Stimulated activated CD4-positive, alpha-beta T cell treated with anti-CD3 and anti-CD28 coated beads, Interleukin-12 subunit alpha, Interleukin-12 subunit beta, amount 100 ng/mL, for 24 hours (primary cell): ENCODE measurements at regions not wholly inside any gene's neighbourhood (a gene's known extent, or its start where the extent isn't known, plus 50 kb on each side); places are given as distances from the start of the nearest gene placed in this dataset.

Source experiments
- DNase-seq, 2 experiments: peaks; one replicate each; pipeline ENCODE4 v3.0.0-alpha.2; 2020; ENCODE audit warnings: low read depth in 2 of 2

DNA sequence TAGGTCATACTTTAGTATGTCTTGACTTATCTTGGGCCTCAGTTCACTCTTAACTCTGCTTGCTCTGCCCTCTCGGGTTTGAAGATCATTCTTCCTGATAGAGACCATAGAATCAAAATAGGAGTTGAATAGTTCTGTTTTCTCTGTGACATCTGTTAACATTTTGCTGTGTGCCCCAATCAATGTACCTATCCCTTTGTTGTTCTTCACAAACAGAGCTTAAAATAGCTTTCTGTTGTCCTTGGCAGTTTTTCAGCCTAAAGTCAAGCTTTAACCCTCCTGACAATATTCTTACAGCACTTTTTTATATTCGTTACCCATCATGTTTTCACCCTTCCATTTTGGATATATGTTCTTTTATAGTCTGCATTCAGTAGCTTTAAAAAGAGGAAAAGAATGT is 724.5 kb upstream of the FANCL start:
- DNase-seq: no peak

DNA sequence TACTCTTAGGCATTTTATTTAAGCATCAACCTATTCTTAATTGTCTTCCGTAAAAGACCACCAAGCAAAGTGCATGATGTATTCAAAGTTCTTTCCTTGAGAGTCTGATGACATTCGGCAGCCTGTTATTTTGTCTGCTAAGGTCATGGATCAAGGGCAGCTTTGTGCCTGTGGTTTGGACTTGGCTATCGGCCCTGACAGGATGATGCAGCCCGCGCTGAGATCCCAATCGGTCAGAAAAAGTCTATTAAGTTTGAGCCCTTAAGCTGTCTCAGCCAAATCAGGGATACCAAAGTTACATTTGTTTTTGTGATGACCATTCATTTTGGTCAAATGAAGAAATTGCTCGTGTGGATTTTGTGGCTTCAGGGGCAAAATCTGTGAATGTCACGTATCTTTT is 718.9 kb upstream of the FANCL start:
- no peak for DNase-seq

DNA sequence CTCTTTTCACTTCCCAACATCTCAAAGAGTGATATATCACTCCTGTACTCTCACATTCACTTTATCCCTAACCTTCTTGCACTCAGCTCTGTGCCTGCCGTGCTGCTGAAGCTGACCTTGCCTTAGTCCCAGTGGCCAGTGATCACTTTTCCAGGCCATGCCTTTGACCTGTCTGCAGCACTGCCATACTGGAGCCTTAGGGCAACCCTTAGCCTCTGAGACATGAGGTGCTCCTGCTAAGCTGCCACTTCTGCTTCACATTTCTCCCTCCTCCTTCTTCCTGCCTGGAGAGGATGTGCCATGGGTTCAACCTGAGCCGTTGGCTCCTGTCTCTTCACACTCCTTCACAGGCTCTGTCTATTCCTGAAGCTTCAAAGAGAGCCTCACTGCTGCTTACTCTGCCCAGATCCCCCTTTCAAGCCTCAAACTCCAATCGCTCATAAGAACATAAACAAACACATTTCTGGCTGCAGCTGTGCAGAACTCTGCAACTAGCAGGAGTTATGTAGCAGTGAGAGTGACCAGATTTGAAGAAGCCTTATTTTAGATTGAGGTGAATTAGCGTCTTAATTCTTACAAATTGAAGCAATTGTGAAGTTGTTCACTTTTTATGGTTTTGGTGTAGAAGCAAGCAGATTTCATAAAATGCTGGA is 716.2 kb upstream of the FANCL start:
- no peak for DNase-seq

DNA sequence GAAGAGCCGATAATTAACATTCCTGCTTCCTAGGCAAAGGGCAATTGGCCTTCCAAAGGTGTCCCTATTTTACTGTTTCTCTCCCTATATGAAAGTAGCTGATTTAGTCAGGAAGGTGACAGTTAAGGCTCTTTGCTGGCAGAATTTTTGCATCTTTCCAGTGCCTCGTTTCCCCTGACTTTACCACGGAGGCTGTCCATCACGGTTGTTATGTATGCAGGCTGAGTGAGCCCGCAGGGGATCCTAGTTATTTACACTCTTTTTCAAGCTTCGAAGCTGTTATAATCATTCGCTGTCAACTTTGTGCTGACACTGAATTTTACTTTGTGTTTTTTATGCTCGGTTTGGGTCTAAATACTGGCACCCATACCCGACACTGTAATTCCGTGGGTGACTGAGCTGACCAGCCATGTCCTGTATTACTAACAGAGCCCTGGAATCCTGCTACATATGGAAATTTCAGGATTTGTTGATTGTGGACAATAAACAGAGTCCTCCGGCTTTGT is 713.8 kb upstream of the FANCL start:
- no peak for DNase-seq

DNA sequence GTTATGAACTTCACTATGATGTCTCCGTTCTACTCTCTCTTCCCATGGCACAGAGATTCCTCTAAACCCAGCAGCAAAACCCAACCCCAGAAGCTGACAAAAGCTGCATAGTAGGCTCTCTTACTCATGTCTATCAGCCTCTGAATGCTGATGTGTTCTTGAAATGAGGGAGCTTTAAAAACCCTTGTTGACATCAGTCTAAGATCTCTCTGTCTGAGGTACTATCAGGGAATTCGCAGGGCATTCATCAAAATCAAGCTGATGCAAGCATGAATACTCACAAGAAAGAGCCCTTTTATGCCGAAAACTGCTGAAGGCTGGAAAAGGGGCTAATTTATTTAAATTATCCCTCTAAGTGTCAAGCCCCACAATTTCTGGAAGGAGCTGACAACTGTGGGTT is 710.6 kb upstream of the FANCL start:
- DNase-seq: no peak

DNA sequence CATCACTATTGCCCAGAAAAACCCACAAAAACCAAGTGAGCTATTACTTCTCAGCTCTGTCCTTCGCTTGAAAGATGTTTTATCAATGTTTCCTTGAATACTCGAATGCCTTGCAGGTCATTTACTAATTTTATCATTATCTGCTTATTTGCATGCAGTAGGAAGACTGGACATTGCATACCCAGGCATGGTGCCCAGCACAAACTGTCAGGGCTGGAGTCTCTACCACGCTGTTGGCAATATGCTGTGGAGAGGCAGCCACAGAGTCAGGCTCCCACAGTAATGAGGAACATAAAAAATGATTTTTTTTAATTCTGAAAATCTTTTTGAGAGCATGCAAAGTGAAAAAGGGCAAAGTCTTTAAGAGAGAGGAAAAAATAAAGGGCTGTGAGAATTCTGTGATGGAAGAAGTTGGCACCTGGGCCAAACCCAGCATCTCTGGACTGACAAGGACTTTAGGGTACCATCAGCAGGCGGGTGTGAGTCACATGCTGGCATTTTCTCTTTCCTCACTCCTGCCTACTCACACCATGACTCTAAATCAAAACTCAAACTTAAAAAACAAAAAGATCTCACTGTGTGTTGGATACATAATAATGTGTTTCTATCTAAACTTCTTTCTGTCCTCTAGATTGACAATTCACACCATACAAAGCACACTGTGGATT is 709.8 kb upstream of the FANCL start:
- DNase-seq: no peak

DNA sequence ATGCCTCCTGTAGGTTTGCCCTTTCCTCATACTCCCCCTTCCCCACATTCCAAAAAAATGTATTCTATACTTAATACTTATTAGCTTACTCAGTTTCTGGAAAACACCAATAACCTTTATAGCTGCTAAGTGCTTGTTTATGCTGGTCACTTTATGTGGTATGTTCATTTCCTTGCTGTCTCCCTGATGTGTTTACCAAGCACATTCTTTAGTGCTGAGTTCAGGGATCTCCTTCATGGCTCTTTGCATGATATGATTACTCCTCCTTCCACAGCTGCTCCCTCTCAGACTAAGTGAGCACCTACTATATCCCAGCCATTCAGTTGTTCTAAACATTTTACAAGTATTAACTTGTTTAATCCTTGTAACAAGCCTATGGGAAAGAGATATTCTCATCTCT is 698.3 kb upstream of the FANCL start:
- DNase-seq: no peak

DNA sequence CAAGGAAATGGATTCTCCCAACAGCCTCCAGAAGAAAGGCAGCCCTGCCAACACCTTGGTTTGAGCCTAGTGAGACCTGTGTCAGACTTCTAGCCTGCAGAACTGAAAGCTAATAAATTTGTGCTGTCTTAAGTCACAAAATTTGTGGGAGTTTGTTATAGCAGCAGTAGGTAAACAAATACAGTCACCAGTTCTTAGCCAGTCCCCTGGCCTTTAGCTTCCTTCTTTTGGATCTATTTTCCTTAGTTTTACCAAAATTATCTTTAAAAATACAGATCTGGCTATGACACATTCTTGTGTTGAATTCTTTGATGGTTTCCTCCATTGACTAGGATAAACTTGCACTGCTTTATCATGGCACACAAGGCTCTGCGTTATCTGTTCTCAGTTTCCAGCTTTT is 697.9 kb upstream of the FANCL start:
- DNase-seq: no peak

DNA sequence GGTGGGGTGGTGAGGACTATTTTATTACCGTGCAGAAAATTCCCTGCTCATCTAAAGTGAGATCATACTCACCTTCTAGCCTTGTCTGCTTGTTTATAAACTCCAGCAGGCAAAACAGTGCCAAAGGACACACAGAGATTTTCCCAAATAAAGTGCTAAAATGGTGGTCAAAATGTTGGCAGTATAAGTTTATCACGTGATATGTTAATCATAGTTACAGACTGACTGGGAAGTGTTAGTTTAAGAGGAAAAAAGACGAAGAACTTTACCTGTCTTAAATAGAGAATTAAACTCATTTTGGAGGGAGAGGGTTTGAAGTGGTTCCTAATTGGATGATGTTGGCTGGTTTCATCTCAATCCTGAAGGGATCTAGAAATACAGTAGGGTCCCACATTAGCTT is 691.7 kb upstream of the FANCL start:
- no peak for DNase-seq

DNA sequence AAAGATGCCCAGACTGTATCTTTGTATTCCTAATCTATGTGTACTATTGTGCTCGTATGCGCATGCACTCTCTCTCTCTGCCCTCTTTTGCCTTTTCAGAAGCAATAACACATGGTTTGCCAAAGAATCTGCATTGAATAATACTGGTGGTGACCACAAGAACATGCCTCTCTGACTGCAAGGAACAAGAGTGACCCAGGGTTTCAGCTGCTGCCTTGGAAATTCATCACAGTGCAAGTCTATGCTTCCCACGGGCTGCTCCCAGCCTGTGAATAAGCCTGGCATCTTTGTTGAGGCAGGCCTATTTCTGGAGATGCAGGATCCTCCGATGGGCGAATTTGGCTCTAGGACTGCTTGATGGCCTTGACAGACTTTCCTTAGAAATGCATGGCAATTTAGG is 689.4 kb upstream of the FANCL start:
- no peak for DNase-seq

DNA sequence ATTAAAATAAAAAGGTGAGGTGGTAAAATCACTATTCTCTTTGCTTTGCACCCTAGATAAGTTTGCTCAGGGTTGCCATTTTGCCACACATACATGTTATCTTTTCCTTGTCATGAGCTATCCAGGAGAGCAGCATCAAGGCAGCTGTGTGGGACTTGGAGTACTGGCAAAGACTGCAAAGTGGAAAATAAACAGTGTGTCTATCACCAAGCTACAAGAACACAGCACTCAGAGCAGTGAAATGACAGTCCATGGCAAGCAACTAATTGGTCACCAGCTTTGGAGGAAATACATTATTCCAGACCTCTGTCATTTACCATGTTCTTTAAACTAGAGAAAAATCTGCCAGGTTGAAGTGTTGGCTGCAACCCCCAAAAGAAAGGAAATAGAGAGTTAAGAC is 687.8 kb upstream of the FANCL start:
- DNase-seq: no peak

DNA sequence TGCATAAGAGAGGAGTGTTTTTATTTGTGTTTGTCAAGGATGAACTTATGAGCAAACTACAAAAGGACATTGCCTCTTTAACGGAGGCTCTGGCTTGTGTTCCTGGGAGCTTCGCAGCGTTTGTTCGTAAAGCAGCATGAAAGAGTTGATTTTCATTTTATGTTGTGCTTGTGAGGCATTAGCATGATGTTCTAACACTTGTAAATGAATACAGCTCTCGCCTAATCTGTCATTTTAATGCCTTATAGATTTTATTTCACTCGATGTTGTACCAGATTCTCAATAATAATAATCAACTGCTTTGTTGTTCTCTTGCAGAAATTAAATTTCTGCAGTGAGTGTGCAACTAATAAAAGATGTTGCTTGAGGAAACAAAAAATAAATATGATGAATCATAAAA is 687.3 kb upstream of the FANCL start:
- no peak for DNase-seq

DNA sequence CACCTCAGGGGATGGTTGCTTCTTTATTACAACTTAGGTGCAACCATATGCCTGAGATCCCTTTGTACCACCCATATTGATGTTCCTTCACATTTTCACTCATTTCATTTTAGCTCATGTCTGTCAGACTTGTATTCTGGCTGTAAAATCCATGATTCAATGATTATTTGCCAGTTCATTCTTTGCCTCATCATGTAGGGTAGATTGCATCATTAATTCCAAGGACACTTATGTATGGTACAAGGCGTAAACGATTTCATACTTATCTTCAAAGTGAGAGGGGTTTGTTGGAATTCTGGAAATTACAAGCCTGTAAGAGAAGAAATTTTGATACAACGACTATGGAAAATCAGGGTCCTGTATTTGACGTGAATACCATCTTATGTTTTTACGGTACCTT is 685.0 kb upstream of the FANCL start:
- DNase-seq: no peak

DNA sequence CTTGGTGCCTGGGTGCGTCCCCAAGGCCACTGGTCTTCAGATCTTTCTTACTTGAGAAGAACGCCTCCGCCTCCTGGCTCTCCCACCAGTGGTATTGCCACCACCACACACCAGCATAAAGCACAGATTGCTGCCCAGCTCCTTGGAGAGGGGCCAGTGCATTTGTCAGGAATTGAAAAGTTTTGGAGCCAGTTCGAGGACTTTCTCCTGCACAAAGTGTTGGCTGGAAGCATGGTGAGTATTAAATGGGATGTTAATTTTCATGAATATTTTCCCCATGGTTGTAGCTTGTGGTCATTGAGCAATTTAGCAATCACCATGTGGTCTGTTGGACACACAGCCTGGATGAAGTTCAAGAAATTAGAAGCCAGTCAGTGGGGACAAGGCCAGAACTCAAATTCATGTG is 684.6 kb upstream of the FANCL start:
- DNase-seq: no peak

DNA sequence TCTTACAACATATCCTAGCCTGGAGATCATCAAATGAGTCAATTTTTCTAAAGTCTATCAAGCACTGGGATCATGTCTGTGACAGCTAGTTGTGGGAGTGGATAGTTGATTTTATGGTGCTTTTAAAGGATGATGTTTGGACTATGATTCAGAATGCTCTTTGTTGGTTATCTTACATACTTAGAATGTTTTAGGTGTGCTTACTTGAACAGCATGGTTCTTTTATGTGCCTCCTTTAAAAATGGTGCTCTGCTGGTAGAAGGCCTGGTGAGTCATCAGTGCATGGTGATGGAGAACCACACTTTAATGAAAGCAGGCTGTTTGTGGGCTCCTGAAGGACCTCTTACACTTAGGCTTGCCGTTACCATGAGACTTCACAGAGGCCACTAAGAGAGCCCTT is 682.7 kb upstream of the FANCL start:
- no peak for DNase-seq

DNA sequence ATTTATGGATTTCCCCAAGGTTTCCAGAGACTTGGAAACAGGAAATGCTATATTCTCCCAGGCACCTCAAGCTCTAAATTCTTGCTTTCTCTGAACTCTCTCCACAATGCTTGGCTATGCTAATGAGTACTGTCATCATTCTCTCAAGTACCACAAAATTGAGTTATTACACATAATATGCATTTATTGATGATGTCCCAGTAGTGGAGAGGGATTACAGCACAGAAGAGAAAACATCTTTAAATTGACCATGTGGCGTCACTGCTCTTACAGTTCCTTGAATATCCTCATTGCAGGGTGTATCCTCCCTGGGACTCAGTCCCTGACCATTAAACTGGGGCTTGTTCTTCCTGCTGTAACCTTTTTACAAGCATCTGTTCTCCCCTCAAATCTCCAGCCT is 681.1 kb upstream of the FANCL start:
- DNase-seq: no peak

DNA sequence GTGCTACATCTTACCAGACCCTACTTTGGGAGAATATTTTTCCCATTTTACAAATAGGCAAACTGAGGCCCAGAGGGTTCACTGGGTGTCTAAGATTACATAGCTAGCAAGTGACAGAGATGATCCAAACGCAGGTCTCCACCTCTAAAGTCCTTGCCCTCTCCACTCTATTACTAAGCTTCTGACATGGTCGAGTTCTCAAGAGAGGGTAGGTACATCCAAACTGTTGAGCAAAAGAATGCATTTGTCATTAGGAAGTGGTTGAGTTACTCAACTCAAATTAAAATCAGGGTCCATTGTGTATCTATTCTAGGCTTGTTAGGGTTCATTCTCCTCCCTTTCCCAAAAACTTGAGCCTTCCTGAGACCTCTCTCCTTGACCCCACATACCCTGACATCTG is 680.6 kb upstream of the FANCL start:
- DNase-seq: no peak

DNA sequence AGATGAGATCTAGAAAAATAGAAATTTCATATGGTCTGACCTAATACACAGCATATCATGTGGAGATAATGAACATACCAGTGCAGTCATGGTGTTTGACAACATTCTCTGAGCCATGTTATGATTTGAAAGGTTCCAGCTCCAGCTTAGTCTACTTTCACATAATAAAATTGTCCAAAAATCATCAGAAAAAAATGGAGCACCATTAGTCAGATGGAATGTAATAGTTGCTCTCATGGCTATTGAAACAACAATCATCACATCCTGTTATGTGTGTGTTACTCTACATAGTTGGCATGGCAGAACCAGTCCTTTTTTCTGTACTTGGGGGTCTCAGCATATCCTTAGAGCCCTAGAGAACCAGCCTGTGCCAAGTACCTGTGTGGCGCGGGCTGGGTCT is 678.9 kb upstream of the FANCL start:
- no peak for DNase-seq

DNA sequence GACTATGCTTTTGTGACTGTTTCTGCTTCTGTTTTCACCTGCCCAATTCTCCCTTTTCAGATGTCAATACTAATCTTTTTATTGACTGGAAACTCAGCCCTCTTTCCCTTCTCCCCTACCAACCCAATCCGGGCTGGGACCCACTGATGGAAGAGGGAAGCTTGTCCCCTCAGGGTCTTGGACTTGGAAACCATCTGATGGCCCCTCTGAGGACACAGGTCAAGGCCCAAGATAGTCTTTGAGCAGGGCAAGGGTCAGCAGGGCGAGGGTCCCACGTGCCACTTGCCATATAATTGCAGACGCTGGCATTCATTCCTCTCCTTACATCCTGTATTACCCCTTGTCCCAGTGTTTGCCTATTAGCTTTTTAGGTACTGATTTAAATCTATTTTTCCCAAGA is 678.2 kb upstream of the FANCL start:
- no peak for DNase-seq

DNA sequence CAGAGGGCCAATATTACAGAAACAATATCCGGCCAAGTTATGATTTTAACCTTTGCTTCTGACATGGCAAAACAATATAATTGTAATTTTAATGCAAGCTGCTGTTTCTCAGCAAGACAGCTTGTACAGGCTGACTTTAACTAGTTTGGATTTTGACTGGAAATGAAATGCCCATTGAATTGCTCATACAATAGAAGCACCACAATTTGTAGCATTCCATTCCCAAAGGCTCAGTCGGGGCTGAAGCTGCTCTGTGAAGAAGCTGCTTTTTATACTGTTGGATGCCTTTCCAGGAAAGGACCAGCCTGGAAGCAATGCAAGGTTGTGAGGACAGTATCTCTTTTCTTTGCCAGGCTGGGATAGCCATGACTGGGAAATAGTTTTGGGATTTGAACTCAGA is 677.0 kb upstream of the FANCL start:
- no peak for DNase-seq

DNA sequence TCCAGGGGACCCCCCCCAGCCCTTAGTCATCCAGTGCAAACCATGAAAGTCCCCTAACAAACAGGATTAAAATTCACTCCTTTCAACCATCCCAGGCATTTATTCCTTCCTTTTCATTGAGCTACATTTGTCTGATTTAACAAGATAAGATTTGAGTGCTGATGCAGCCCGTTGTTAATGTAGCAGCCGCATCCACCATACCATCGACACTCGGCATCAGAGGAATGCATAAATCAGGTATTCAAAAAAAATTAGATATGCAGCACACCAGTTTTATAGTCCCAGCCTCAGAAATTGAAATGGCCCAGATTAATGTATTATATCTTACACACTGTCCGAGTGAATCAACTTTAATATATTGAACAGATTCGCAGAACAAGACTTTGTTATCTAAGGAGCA is 676.5 kb upstream of the FANCL start:
- DNase-seq: no peak

DNA sequence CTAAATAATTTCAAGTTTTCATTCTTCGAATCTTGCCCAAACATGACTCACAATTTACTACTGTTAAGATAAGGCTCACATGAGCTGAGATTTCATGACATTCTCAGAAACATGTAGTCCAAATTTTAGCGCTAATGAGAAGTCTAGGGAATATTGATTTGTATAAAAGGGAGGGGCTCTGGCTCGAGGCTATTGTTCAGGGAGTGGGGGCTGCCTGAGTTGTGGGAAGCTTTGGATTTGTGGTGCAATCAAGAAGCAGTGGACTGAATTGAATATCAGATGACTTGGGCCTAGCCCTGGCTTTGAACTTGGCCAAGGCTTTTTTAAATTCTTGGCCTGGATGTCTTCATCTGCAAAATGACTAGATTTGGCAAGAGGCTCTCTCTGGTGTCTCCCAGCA is 674.9 kb upstream of the FANCL start:
- DNase-seq: no peak

DNA sequence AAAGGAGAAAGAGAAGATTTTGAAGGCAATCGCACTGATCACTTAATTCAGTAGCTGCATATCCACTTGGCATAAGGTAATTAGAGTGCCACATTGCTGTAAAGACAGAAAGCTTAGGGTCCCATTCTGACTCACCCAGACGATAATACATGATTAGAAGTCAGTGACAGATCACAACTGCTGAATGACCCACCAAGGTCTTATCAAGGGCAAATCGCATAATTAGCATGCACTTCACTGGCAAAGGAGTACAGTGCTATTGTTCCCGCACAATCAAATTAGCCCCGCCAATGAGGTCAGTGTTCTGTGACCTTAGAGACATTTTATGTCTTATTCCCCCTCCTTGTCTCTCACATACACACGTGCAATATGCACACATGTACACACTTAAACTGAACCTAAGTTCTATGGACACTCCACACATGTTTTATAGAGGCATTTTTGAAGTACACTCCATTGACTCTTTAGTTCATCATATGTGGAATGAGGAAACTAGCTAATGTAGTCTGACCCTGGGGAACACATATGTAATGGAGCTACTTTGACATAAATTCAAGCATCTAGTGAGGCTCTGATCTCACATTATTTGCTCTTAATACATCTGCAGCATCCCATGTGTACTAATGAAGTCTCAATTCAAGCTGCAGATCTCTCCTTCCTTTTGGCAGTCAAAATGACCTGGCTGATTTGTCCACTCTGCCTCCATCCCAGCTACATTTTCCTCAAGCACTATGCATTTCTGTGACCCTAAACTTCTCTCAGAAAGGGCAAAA is 673.8 kb upstream of the FANCL start:
- no peak for DNase-seq
